ENCODE measurements at regions not wholly inside any gene's neighbourhood (a gene's known extent, or its start where the extent isn't known, plus 50 kb on each side); places are given as distances from the start of the nearest gene placed in this dataset.

GRCh38 chr4:27272217-27272616, 411.6 kb downstream of the STIM2 start:
- no peak for DNase-seq

GRCh38 chr4:27276307-27277073, 415.8 kb downstream of the STIM2 start:
- no peak for DNase-seq

- DNase-seq, result no peak
Measured at GRCh38 chr4:27278615-27279375, 418.2 kb downstream of the STIM2 start.

GRCh38 chr4:27288496-27288895, 427.9 kb downstream of the STIM2 start:
- DNase-seq, result no peak

- DNase-seq, result no peak
Measured at GRCh38 chr4:27289704-27290103, 429.1 kb downstream of the STIM2 start.

GRCh38 chr4:27293831-27294230, 433.2 kb downstream of the STIM2 start:
- DNase-seq, result no peak

GRCh38 chr4:27304751-27305150, 444.1 kb downstream of the STIM2 start:
- no peak for DNase-seq

GRCh38 chr4:27305246-27305645, 444.6 kb downstream of the STIM2 start:
- DNase-seq, result no peak

GRCh38 chr4:27308379-27308778, 447.7 kb downstream of the STIM2 start:
- DNase-seq, result no peak

GRCh38 chr4:27315625-27316024, 455.0 kb downstream of the STIM2 start:
- no peak for DNase-seq

- no peak for DNase-seq
Measured at GRCh38 chr4:27316176-27316575, 455.5 kb downstream of the STIM2 start.

GRCh38 chr4:27318740-27319139, 458.1 kb downstream of the STIM2 start:
- DNase-seq, result no peak

- no peak for DNase-seq
Measured at GRCh38 chr4:27326991-27327390, 466.4 kb downstream of the STIM2 start.

GRCh38 chr4:27327421-27328181, 467.0 kb downstream of the STIM2 start:
- no peak for DNase-seq

- DNase-seq, result no peak
Measured at GRCh38 chr4:27338530-27338929, 477.9 kb downstream of the STIM2 start.

- no peak for DNase-seq
Measured at GRCh38 chr4:27343411-27343810, 482.8 kb downstream of the STIM2 start.

- DNase-seq, result no peak
Measured at GRCh38 chr4:27350161-27350560, 489.5 kb downstream of the STIM2 start.

GRCh38 chr4:27357283-27357682, 496.6 kb downstream of the STIM2 start:
- no peak for DNase-seq

GRCh38 chr4:27358269-27358668, 497.6 kb downstream of the STIM2 start:
- no peak for DNase-seq

GRCh38 chr4:27360131-27360530, 499.5 kb downstream of the STIM2 start:
- DNase-seq, result no peak

- DNase-seq, result no peak
Measured at GRCh38 chr4:27360790-27361267, 500.2 kb downstream of the STIM2 start.

GRCh38 chr4:27364509-27364908, 503.9 kb downstream of the STIM2 start:
- DNase-seq, result no peak

GRCh38 chr4:27366104-27366823, 505.6 kb downstream of the STIM2 start:
- DNase-seq, result no peak
